D341Med (cell line): ENCODE measurements at regions not wholly inside any gene's neighbourhood (a gene's known extent, or its start where the extent isn't known, plus 50 kb on each side); places are given as distances from the start of the nearest gene placed in this dataset.
"Not testable (repeated sequence)": the region's sequence is repeated elsewhere in the genome, so short reads cannot be mapped to it uniquely, and the experiment has no call there.

Source experiments
- DNase-seq: peaks from one replicate; pipeline ENCODE4 v3.0.0; 2012; ENCODE audit warnings: low spot score

- no peak for DNase-seq
These were observed 906.7 kb downstream of the GRID1 start for GRCh38 chr10:85459906-85460305.

GRCh38 chr10:85464336-85464735 is 902.3 kb downstream of the GRID1 start:
- DNase-seq: no peak

- no peak for DNase-seq
These were observed 888.6 kb downstream of the GRID1 start for GRCh38 chr10:85477979-85478378.

GRCh38 chr10:85490431-85490830 is 876.2 kb downstream of the GRID1 start:
- DNase-seq: no peak

- no peak for DNase-seq
These were observed 874.9 kb downstream of the GRID1 start for GRCh38 chr10:85491652-85492051.

- DNase-seq: no peak
These were observed 873.9 kb downstream of the GRID1 start for GRCh38 chr10:85492684-85493083.

GRCh38 chr10:85493703-85494102 is 872.9 kb downstream of the GRID1 start:
- no peak for DNase-seq

GRCh38 chr10:85504641-85505040 is 862.0 kb downstream of the GRID1 start:
- DNase-seq: not testable (repeated sequence)

GRCh38 chr10:85508159-85508558 is 858.4 kb downstream of the GRID1 start:
- DNase-seq: no peak

GRCh38 chr10:85510682-85511081 is 855.9 kb downstream of the GRID1 start:
- no peak for DNase-seq

GRCh38 chr10:85513436-85513835 is 853.2 kb downstream of the GRID1 start:
- no peak for DNase-seq

GRCh38 chr10:85515316-85515715 is 851.3 kb downstream of the GRID1 start:
- DNase-seq: no peak

- DNase-seq: no peak
These were observed 842.5 kb downstream of the GRID1 start for GRCh38 chr10:85524001-85524666.

GRCh38 chr10:85527616-85528317 is 838.8 kb downstream of the GRID1 start:
- DNase-seq: no peak

GRCh38 chr10:85528318-85528652 is 838.3 kb downstream of the GRID1 start:
- no peak for DNase-seq

- DNase-seq: no peak
These were observed 834.9 kb downstream of the GRID1 start for GRCh38 chr10:85531706-85532105.

- no peak for DNase-seq
These were observed 833.8 kb downstream of the GRID1 start for GRCh38 chr10:85532773-85533172.

GRCh38 chr10:85535926-85536325 is 830.7 kb downstream of the GRID1 start:
- DNase-seq: no peak

GRCh38 chr10:85537561-85537960 is 829.0 kb downstream of the GRID1 start:
- DNase-seq: no peak

GRCh38 chr10:85538601-85539000 is 828.0 kb downstream of the GRID1 start:
- DNase-seq: no peak

GRCh38 chr10:85542152-85542551 is 824.4 kb downstream of the GRID1 start:
- DNase-seq: no peak

GRCh38 chr10:85542936-85543730 is 823.5 kb downstream of the GRID1 start:
- no peak for DNase-seq

- DNase-seq: no peak
These were observed 821.6 kb downstream of the GRID1 start for GRCh38 chr10:85544956-85545355.
